HepG2 (cell line): ENCODE measurements at regions not wholly inside any gene's neighbourhood (a gene's known extent, or its start where the extent isn't known, plus 50 kb on each side); places are given as distances from the start of the nearest gene placed in this dataset.

Source experiments
- BCL3 ChIP-seq: sonication (generic); formaldehyde crosslinking; IDR thresholded peaks from 2 replicates; pipeline ENCODE4 v1.5.1; 2020; ENCODE audit warnings: mild to moderate bottlenecking, missing genetic modification reagents, moderate library complexity
- CENPBD1 ChIP-seq: sonication (generic); formaldehyde crosslinking; IDR thresholded peaks from 2 replicates; pipeline ENCODE4 v1.8.0; 2022; ENCODE audit warnings: missing genetic modification reagents, low read depth, mild to moderate bottlenecking, borderline replicate concordance
- EP300 ChIP-seq, 3 experiments: sonication (generic) in 1 of 3; formaldehyde crosslinking in 1 of 3; IDR thresholded peaks; 2 replicates each; pipeline versions ENCODE4 v1.5.1 to v1.6.1; 2011 to 2020; ENCODE audit warnings: low read depth in 2 of 3, low read length in 2 of 3, borderline replicate concordance in 1 of 3, improper control_type of control experiment in 1 of 3, mild to moderate bottlenecking in 1 of 3, missing genetic modification reagents in 1 of 3, moderate library complexity in 1 of 3
- FOXC1 ChIP-seq: sonication (generic); formaldehyde crosslinking; IDR thresholded peaks from 2 replicates; pipeline ENCODE4 v1.8.0; 2022; ENCODE audit warnings: mild to moderate bottlenecking, missing genetic modification reagents, borderline replicate concordance
- HDAC1 ChIP-seq: sonication (generic); formaldehyde crosslinking; IDR thresholded peaks from 2 replicates; pipeline ENCODE4 v1.5.1; 2020; ENCODE audit warnings: mild to moderate bottlenecking, missing genetic modification reagents
- HNF4A ChIP-seq: sonication (generic); formaldehyde crosslinking; IDR thresholded peaks from 2 replicates; pipeline ENCODE4 v1.4.0; 2020; ENCODE audit warnings: missing genetic modification reagents
- JDP2 ChIP-seq: sonication (generic); formaldehyde crosslinking; IDR thresholded peaks from 2 replicates; pipeline ENCODE4 v1.8.1; 2022; ENCODE audit warnings: missing genetic modification reagents, borderline replicate concordance
- MXD1 ChIP-seq: sonication (generic); formaldehyde crosslinking; IDR thresholded peaks from 2 replicates; pipeline ENCODE4 v1.4.0; 2020; ENCODE audit warnings: mild to moderate bottlenecking, missing genetic modification reagents
- NFKB2 ChIP-seq: sonication (generic); formaldehyde crosslinking; IDR thresholded peaks from 2 replicates; pipeline ENCODE4 v1.4.0; 2020; ENCODE audit warnings: missing genetic modification reagents, borderline replicate concordance
- NR3C1 ChIP-seq: sonication (generic); formaldehyde crosslinking; IDR thresholded peaks from 2 replicates; pipeline ENCODE4 v1.4.0; 2020; ENCODE audit warnings: missing genetic modification reagents
- NRL ChIP-seq: sonication (generic); formaldehyde crosslinking; IDR thresholded peaks from 2 replicates; pipeline ENCODE4 v1.5.0; 2020; ENCODE audit warnings: missing genetic modification reagents, mild to moderate bottlenecking, moderate library complexity, borderline replicate concordance
- PHF5A ChIP-seq: IDR thresholded peaks from one replicate; pipeline ENCODE4 v1.6.1; 2018; ENCODE audit warnings: low read depth, missing genetic modification reagents; ENCODE audit not compliant: unreplicated experiment
- POLR2AphosphoS5 ChIP-seq: IDR thresholded peaks from 2 replicates; pipeline ENCODE4 v1.6.1; 2012; ENCODE audit warnings: low read depth, low read length
- SP140L ChIP-seq: sonication (generic); formaldehyde crosslinking; IDR thresholded peaks from 2 replicates; pipeline ENCODE4 v1.4.0; 2020; ENCODE audit warnings: missing genetic modification reagents, borderline replicate concordance
- SRF ChIP-seq: IDR thresholded peaks from 2 replicates; pipeline ENCODE4 v1.6.1; 2011; ENCODE audit warnings: mild to moderate bottlenecking, low read depth, low read length, moderate library complexity
- TAF1 ChIP-seq: sonication (generic); formaldehyde crosslinking; IDR thresholded peaks from 2 replicates; pipeline ENCODE4 v1.4.0; 2020; ENCODE audit warnings: missing genetic modification reagents
- ZBTB25 ChIP-seq: IDR thresholded peaks from 2 replicates; pipeline ENCODE4 v1.6.1; 2018; ENCODE audit warnings: missing genetic modification reagents
- ZNF136 ChIP-seq: sonication (generic); formaldehyde crosslinking; IDR thresholded peaks from 2 replicates; pipeline ENCODE4 v1.8.1; 2022; ENCODE audit warnings: low read depth, mild to moderate bottlenecking, moderate library complexity, missing genetic modification reagents
- ZNF256 ChIP-seq: sonication (generic); formaldehyde crosslinking; conservative IDR thresholded peaks from 2 replicates; pipeline ENCODE4 v1.4.0; 2020; ENCODE audit warnings: missing genetic modification reagents
- ZNF570 ChIP-seq: sonication (generic); formaldehyde crosslinking; IDR thresholded peaks from 2 replicates; pipeline ENCODE4 v1.4.0; 2020; ENCODE audit warnings: mild to moderate bottlenecking, missing genetic modification reagents, borderline replicate concordance
- ZNF724P ChIP-seq: sonication (generic); formaldehyde crosslinking; IDR thresholded peaks from 2 replicates; pipeline ENCODE4 v1.8.0; 2022; ENCODE audit warnings: missing genetic modification reagents, borderline replicate concordance

GRCh38 chr1:3963554-3963953 lies 63.5 kb upstream of the C1orf174 start (continued):
- TF ChIP-seq ZNF570 (CRISPR knock-in tag) = no peak
- no peak for TF ChIP-seq SP140L (CRISPR knock-in tag)
- no peak for TF ChIP-seq BCL3 (CRISPR knock-in tag)
- no peak for TF ChIP-seq ZNF136
- peak; percentile 75 for TF ChIP-seq HNF4A (CRISPR knock-in tag)
- no peak for TF ChIP-seq SRF
- no peak for TF ChIP-seq EP300 (IDR thresholded peaks at IDR 0.05; ENCODE audit: low read depth in 2 of 2, low read length in 2 of 2)
- no peak for TF ChIP-seq EP300 (CRISPR knock-in tag; IDR thresholded peaks at IDR 0.05; ENCODE audit: borderline replicate concordance)
- TF ChIP-seq MXD1 = no peak
- no peak for TF ChIP-seq PHF5A (CRISPR knock-in tag)
- TF ChIP-seq NR3C1 = no peak
- TF ChIP-seq ZNF256 (CRISPR knock-in tag) = no peak
- TF ChIP-seq TAF1 (CRISPR knock-in tag) = no peak
- TF ChIP-seq ZNF724P (CRISPR knock-in tag) = peak; percentile 57; the same call in 1 of the 2 replicates
- TF ChIP-seq POLR2AphosphoS5 = no peak
- TF ChIP-seq HDAC1 (CRISPR knock-in tag) = no peak
- no peak for TF ChIP-seq FOXC1 (CRISPR knock-in tag)
- no peak for TF ChIP-seq JDP2 (CRISPR knock-in tag)
- no peak for TF ChIP-seq NFKB2 (CRISPR knock-in tag)
- TF ChIP-seq ZBTB25 (CRISPR knock-in tag) = no peak
- no peak for TF ChIP-seq CENPBD1
- TF ChIP-seq NRL (CRISPR knock-in tag) = no peak
